HG02870 (cell line): ENCODE measurements at regions not wholly inside any gene's neighbourhood (a gene's known extent, or its start where the extent isn't known, plus 50 kb on each side); places are given as distances from the start of the nearest gene placed in this dataset.

Experiments used
- ATAC-seq: cut with Tn5 transposase; IDR thresholded peaks from one replicate; pipeline ENCODE4 v1.9.1; 2021; ENCODE audit warnings: mild to moderate bottlenecking, moderate library complexity; ENCODE audit not compliant: unreplicated experiment

DNA sequence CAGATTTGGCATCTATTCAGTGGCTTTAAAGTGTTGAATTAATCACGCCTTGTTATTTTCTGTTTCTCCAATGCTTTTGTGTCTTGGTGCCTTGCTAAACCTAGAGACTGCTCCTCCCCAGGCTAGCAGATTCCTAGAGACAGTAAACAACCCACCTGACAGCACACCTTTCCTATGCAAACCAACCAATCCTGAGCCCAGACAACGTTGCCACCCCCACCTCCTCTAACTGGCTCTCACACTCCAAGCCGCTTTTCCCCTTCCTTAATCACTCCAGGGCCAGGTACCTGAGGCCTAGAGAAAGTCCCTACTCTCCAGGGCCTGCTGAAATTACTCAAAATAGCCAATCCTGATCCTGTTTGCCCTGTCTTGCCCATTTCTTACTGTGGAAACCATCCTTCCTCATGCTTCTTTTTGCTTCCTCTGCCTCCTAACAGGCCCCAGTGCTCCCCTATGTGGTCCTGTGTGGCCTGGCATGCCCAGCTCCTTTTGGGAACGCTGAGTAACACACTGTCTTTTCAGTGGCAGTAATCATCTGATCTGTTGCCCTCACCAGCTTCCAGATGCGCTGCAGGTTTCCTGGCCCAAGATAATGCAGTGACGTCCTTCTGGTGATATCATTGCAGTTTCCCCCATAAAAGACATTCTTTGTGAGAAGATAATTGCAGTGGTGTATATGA is 53.4 kb downstream of the GAS1 start:
- no peak for ATAC-seq

DNA sequence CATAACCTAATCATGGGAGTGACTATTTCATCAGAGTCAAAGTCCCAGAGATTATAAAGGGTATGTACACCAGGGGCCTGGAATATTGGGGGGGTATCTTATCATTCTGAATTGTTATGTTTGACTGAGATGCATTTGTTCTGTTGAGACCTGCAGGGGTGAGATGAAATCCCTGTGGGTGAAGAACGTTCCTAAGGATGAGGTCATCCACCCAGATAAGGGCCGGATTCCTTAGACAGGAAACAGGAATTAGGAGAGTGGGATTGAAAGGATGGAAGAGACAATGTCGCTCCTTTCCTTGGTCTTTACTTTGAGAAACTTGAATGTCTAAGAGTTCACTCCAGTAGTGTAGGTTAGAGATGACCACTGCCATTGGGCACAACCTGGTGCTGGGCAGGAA is 54.7 kb downstream of the GAS1 start:
- no peak for ATAC-seq

DNA sequence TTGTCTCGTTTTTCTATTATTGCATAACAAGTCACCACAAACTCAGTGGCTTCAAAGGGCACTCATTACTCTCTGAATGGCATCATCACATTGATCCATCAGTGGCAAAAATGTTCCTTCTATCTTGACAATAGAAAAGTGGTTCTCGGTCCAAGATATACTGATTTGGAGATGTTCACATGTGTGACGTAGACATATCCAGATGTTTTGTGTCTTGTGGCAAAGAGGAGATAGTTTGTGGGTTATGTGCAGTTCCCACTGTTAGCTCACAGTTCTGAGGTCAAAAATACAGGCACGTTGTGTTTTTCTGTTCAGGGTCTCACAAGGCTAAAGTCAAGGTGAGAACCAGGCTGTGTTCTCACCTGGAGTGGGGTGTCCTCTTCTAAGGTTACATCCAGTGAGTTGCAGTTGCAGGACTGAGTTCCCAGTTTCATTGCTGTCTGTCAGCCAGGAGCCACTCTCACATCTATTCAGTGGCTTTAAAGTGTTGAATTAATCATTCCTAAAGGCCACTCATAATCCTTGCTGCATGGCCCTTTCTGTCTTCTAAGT is 55.3 kb downstream of the GAS1 start:
- ATAC-seq, result no peak

DNA sequence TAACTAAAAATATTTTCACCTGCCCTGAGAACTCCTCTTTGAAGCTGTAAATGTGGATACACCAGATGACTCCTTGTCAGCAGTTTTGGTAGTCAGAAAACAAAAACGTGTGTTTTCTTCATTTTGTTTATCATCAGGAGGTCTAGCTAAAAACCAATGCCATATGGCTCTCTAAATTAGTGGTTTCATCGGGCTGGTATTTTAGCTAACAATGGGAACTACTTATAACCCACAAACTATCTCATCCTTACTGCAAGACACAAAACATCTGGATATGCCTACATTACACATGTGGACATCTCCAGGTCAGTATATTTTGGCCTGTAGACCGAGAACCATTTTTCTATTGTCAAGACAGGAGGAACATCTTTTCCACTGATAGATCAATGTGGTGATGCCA is 56.2 kb downstream of the GAS1 start:
- ATAC-seq, result no peak

DNA sequence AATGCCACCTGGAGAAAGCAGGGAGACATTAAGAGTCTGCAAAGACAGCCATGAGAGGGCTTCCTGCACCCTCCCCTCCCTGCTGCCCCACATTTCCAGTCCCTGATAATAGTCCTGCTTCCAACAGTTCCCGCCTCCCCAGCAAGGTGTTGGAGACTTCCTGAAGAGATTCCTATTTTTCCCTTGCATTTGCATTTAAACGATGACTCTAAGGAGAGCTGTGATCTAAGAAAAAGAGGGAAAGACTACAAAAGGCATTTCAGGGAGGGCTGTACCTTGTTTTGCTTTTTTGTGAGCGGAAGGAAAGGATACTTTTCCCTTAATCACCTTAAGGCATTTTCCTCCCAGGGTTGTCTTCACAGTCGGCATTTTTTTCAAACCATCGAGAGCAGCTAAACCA is 62.1 kb downstream of the GAS1 start:
- ATAC-seq, result no peak

DNA sequence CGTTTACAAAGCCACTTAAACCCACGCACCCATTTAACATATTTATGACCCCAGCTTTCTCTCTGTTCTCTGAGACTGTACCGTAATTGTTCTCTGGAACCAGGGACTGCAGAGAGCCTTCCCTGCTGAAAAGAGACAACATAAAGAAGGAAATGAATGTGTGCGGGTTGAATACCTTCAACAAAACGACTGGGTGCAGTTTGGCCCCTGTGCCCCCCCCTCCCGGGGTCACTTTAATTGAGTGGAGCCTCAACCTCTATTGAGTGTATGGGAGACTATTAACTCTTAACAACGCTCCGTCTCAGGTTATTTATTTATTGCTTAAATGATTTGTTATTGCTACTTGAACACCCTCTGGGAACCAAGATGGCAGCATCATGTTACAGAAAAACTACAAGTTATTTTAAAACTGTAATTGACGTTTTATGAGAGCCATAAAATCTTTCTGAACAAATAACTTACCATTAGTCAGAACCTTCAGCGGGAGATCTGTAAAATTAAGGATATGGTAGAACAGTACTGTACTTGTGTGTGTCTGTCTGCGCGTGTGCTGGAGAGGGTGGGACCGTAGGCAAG is 70.6 kb downstream of the GAS1 start:
- ATAC-seq, result no peak

DNA sequence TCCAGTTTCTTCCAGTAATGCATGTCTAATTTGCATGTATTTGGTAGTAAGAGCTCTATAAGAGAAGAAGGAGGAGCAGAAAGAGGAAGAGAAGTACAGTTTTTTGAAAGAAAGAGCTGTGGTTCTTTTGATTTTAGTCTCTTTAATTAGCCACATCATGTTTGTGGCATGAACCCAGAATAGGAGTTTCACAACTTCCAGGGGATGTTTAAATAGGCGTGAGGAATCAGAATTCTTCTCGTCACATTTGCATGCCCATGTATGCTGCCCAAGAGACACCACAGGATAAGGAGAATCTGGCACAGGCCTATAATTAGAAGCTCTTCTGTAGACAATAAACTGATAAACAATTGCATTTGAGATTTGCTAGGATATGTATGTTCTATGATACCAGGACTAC is 78.7 kb downstream of the GAS1 start:
- ATAC-seq, result no peak

DNA sequence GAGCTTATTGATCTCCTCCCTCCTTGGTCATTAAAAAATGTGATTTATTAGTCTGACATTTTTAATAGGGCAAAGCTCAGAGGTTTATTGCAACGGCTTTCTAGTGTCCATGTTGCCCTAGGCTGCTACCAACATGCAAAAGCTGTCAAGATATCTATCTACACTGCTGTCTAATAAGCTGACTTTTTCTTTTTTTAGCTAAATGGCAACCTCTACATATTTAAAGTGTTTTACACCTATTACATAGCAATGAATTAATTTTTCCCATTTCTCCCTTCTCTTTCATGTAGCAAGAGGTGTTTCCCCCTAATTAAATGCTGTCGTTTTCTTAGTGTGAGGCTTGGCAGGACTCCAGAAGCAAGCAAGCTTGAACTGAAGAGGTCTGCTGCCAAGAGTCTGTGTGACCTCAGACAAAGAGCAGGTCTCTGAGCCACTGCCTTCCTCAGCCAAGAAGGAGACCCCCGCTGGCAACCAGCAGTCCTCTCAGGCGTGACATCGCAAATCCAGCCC is 79.4 kb downstream of the GAS1 start:
- ATAC-seq, result no peak

DNA sequence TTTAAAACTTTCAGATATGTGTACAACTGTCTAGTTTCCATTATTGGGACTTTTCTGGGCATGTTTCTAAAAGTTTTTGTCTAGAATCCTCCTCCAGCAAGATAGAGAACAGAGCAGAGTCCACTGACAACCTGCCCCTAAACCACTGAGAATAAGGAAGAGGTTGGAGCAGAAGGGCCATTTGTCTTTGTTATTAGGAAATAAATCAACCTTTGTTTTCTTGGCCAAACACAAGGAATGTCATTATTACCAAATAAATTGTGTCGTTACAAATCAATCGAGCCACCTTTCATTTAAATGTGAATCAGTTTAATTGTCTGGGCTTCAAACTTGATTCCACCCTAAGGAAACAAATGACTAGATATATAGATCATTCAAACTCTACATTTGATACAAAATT is 81.4 kb downstream of the GAS1 start:
- no peak for ATAC-seq

DNA sequence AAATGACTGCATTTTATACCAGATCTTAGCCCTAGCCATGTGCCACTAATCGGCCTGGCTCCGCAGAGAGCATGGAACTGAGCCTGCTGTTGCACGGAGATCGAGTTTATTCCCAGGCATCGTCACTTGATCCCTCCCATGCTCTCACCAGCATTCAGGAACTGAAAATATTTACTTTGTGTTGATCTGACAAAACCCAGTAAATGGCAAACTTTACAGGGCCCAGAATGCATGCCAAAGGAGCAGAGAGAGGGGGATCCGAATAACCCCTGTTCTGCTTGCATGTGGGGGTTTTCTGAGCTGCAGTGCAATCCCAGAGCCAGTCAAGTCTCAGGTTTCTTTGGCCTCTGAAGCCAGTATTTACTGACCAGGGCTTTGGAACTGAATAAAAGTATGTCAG is 87.3 kb downstream of the GAS1 start:
- ATAC-seq, result no peak

DNA sequence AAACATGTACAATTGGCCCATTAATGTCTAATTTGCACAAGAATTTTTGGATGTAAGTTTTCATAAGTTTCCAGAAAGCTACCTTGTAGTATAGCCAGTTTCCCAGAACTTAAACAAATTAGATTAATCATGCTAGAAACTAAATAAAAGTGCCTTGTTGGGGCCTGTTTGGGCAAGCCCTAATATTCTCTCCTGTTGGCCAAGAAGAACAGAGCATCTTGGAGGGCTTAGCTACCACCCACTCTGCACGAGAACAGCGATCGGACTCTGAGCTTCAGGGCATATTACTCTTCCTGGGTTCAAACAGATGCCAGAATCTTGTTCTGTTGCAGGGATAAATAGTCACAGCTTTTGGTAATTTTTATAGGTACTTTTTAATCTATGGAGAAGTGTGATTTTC is 88.2 kb downstream of the GAS1 start:
- ATAC-seq, result no peak

DNA sequence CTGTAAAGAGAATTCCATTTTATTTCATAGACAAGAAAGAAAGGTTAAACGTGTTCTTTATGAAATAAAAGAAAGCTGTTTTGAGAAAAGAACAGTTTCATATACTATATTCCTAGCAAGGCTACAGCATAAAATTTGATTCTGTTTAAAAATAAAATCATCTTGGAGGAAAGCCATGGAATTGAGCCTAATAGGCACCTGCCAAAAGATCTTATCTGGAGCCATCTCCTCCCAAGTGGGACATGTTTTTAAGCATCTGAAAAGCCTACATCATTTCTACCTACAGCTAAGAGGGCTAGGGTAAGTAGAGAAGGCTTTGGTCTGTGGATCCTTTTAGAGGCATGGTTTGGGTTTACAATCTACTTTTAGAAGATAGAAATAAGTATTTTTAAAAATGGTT is 89.3 kb downstream of the GAS1 start:
- ATAC-seq, result no peak

DNA sequence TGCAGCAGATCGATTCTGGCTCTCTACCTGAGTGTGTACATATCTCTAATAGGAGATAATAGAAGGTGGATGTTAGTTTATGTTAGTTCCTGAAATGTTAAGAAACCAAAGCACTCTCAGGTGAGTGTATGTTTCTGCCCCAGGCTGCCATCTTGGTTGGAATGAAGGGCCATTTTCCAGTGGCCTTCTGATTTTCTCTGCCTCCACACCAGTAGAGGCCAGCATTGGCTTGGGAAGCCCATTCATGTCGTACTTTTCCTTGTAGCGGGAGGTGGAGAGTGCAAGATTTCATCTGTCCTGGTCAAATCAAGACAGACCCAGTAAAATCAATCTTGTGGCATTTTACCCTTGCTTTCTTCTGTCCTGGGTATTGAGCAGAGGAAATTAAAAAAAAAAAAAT is 91.0 kb downstream of the GAS1 start:
- no peak for ATAC-seq

DNA sequence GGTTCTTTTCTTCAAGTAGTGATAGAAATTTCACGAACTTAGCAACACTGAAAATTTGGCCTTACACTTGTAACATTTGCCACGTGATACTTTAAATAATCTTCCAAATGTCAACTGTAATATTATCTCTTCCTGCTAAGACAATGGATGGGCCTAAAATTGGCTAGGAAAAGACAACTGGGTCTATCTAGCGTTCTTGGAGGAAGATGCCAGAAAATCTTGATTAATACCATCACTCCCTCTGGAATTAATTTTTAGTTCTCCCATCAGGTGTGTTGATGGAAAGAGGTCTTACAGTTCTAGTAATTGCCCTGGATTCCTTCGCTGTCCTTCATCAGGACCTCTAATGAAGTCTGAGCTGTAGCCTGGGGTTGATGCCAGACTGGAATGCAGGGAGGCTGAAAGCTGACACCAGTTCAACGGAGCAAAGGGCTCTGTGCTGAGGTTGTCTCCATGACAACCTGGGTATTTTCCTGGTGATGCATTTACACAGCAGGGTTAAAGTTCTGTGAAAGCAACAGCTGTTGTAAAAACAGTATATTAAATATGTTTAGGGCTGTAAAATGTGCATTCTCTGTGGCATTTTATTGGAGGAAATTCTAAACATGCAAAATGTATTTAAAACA is 92.3 kb downstream of the GAS1 start:
- ATAC-seq, result no peak

DNA sequence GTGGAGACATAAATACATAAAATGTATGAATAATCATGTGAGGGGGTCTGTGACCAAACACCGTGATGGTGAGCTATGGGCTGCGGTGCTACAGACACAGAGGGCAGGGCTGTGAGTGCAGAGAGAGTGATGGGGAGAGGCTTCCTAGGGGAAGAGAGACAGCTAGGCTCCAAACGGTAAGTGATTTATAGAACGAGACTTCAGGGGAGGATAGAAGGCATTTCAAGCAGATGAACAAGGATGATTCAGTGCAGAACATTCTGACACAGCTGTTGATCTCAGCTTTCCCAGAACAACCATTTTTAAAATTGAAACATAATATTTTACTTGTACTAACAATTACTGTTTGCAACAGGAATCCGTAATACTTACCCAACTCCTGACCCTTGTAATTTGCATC is 100.7 kb downstream of the GAS1 start:
- no peak for ATAC-seq

DNA sequence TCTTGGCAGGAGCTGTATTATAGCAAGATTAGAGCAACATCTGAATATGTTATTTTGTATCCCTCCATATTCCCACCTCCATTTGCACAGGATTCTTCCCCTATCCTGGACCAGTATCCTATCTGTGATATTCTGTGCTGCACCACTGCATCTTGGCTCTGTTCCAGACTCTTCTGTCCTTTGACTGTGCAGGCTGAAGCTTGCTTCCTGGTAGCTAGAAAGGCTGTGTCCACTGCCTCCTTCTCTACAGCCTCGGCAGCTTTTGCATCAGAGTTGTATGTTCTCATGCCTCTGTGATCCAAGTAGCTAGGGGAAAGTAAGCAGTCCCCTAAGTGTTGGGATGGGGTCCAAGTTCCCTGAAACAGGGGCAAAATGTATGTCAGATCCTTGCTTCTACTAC is 104.1 kb downstream of the GAS1 start:
- no peak for ATAC-seq

DNA sequence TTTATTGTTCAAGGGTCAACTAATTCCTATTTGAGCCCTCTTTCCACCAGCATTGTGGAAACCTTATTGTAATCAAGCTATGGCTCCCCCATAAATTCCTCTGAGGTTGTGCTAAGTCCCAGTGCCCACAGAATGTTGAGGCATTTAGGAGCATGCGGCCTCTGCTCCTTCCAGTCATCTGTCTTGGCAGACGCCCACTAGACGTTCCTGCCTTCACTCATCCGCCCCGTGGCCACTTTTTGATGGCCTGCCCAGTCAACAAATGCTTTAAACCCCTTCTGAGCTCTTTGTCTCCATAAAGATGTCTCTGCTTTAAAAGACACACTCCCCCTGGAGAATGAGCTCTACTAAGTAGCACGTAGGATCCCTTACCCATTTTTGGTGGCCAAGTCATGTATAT is 104.7 kb downstream of the GAS1 start:
- no peak for ATAC-seq

DNA sequence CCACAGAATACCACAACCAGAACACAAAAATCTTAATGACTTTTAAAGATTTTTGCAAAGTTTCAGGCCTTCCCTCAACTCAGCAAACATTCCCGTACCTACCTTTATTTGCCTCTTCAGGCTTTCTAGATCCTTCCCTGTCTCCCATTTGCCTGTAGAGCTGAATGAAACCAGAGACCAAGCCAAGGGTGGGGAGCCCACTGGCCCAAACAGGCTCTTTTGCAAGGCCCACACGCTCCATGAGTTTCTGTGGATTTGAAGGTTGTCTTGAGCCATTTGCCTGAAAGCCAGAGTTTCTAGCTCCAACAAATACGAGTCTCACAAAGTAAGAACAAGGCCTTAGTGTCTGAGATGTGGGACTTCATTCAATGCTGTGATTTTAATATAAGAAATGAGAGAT is 107.8 kb downstream of the GAS1 start:
- ATAC-seq, result no peak

DNA sequence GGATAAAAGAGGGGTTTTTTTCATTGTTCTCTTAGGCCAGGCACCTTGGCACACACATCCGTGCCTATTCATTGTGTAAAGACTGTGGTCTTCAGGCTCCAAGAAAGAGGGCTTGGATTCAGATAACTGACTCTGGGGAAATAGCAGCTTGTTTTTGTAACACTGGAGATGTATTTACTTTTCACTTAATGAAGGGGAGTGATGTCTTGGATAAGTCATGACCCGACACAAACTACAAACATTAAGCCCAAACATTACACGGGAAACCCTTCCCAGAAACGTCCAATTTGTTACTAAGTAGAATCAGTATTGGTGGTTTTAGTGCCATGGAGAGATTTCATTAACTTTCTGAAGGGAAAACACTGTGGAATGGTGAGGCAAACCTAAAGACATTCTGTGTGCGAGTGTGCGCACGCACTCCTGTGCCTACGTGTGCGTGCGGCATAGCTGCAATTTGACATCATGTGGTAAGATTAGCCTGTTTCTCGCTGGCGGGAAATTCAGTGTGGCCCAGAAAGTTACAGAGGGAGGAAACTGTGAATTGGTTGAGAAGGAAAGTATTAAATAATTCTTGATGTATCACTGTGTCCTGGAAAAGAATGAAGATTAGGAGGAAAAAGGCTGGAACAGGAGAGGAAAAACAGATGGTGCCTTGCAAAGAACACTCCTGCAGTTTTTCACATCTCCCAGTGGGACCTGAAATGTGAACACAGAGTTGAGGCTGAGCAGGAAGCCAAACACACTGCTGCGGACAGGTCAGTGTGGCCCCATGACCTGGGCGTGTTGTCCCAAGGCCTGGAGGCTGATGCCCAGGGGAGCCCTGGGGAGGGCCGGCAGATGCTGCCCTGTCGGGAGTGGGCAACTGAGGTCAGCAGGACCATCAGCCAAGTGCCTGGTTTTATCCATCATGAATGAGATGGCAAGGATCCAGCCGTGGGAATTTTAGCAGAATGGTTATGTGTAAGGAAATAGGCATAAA is 108.5 kb downstream of the GAS1 start:
- ATAC-seq, result no peak

DNA sequence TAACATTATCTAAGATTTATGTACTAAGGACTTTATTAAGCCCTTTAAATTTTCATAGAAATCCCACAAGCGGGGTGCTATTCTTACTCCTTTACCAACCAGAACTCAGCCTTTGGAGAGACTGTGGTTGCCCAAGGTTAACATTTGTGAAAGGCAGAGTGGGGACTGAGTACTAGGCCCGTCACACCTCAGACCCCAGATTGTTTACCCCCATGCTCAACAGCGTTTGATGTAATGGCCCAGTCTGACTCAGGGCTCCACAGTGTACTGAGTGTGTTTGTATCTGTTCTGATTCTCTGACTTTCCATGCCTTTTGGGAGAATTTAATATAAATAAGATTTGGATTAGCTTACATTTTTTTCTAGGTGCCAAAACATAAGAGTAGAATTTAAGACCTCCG is 110.0 kb downstream of the GAS1 start:
- no peak for ATAC-seq

DNA sequence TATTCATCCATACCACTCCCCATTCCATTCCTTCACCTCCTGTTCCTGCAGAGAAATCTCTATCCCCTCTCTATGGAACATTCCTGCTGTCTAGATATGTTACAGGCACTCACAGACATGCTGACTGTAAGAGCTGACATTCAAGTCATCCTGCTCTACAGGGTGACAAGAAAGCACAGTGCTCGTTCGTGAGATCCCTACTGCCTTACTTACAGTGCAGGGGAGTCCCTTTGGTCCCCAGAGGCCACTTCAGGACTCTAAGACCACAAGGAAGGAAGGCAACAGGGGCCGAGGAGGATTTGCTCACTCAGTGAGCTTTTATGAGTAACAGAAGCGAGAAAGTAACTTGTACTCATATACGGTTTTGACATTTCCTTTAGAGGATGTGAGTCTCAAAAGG is 110.5 kb downstream of the GAS1 start:
- no peak for ATAC-seq
